ENCODE measurements at regions not wholly inside any gene's neighbourhood (a gene's known extent, or its start where the extent isn't known, plus 50 kb on each side); places are given as distances from the start of the nearest gene placed in this dataset.

GRCh38 chr3:780505-780904 lies 312.3 kb upstream of the CNTN6 start:
- Mint-ChIP-seq H3K9me3 (peaks cover 4% of the 10 kb centered on the region), H3K4me1 (no peaks in the 10 kb centered on the region), H3K27me3 (no peaks in the 10 kb centered on the region), H3K4me3 (no peak overlapping the region), H3K27ac (no peak overlapping the region), H3K36me3 (no peaks in the 10 kb centered on the region)
- no peak for DNase-seq

- H3K4me1 Mint-ChIP-seq = no peaks in the 10 kb centered on the region
- H3K4me3 Mint-ChIP-seq = no peak overlapping the region
- no peak for DNase-seq
- H3K9me3 Mint-ChIP-seq = no peaks in the 10 kb centered on the region
- H3K27ac Mint-ChIP-seq = no peak overlapping the region
- no peaks in the 10 kb centered on the region for H3K36me3 Mint-ChIP-seq
- H3K27me3 Mint-ChIP-seq = no peaks in the 10 kb centered on the region
Measured at GRCh38 chr3:791442-791841, 301.4 kb upstream of the CNTN6 start.

- no peak for DNase-seq
- H3K27me3 Mint-ChIP-seq = no peaks in the 10 kb centered on the region
- H3K4me1 Mint-ChIP-seq = no peaks in the 10 kb centered on the region
- no peak overlapping the region for H3K27ac Mint-ChIP-seq
- H3K9me3 Mint-ChIP-seq = no peaks in the 10 kb centered on the region
- H3K36me3 Mint-ChIP-seq = no peaks in the 10 kb centered on the region
- no peak overlapping the region for H3K4me3 Mint-ChIP-seq
Measured at GRCh38 chr3:792630-793029, 300.2 kb upstream of the CNTN6 start.

- Mint-ChIP-seq H3K27me3 (no peaks in the 10 kb centered on the region), H3K9me3 (no peaks in the 10 kb centered on the region), H3K36me3 (no peaks in the 10 kb centered on the region), H3K4me3 (no peak overlapping the region), H3K4me1 (no peaks in the 10 kb centered on the region), H3K27ac (no peak overlapping the region)
- no peak for DNase-seq
Measured at GRCh38 chr3:804211-804610, 288.6 kb upstream of the CNTN6 start.

GRCh38 chr3:805326-805725 lies 287.5 kb upstream of the CNTN6 start:
- Mint-ChIP-seq H3K27me3 (no peaks in the 10 kb centered on the region), H3K4me3 (no peak overlapping the region), H3K27ac (no peak overlapping the region), H3K9me3 (no peaks in the 10 kb centered on the region), H3K4me1 (no peaks in the 10 kb centered on the region), H3K36me3 (no peaks in the 10 kb centered on the region)
- DNase-seq = no peak

GRCh38 chr3:806006-806405 lies 286.8 kb upstream of the CNTN6 start:
- H3K9me3 Mint-ChIP-seq = no peaks in the 10 kb centered on the region
- no peak overlapping the region for H3K27ac Mint-ChIP-seq
- no peak for DNase-seq
- no peaks in the 10 kb centered on the region for H3K27me3 Mint-ChIP-seq
- H3K36me3 Mint-ChIP-seq = no peaks in the 10 kb centered on the region
- H3K4me1 Mint-ChIP-seq = no peaks in the 10 kb centered on the region
- no peak overlapping the region for H3K4me3 Mint-ChIP-seq

- no peaks in the 10 kb centered on the region for H3K36me3 Mint-ChIP-seq
- H3K27me3 Mint-ChIP-seq = no peaks in the 10 kb centered on the region
- peaks cover 1% of the 10 kb centered on the region for H3K9me3 Mint-ChIP-seq
- DNase-seq = no peak
- H3K4me1 Mint-ChIP-seq = no peaks in the 10 kb centered on the region
- H3K4me3 Mint-ChIP-seq = no peak overlapping the region
- H3K27ac Mint-ChIP-seq = no peak overlapping the region
Measured at GRCh38 chr3:816605-817004, 276.2 kb upstream of the CNTN6 start.

GRCh38 chr3:834679-835078 lies 258.1 kb upstream of the CNTN6 start:
- no peaks in the 10 kb centered on the region for H3K27me3 Mint-ChIP-seq

GRCh38 chr3:835096-835495 lies 257.7 kb upstream of the CNTN6 start:
- no peaks in the 10 kb centered on the region for H3K27me3 Mint-ChIP-seq
- H3K4me3 Mint-ChIP-seq = no peak overlapping the region
- H3K9me3 Mint-ChIP-seq = peaks cover 6% of the 10 kb centered on the region
- H3K27ac Mint-ChIP-seq = no peak overlapping the region
- no peaks in the 10 kb centered on the region for H3K4me1 Mint-ChIP-seq
- no peaks in the 10 kb centered on the region for H3K36me3 Mint-ChIP-seq
- DNase-seq = no peak

More at GRCh38 chr3:834679-835078, 258.1 kb upstream of the CNTN6 start:
- Mint-ChIP-seq H3K36me3 (no peaks in the 10 kb centered on the region), H3K9me3 (peaks cover 7% of the 10 kb centered on the region), H3K4me1 (no peaks in the 10 kb centered on the region), H3K4me3 (no peak overlapping the region), H3K27ac (no peak overlapping the region)
- no peak for DNase-seq

- no peak for DNase-seq
- Mint-ChIP-seq H3K4me1 (no peaks in the 10 kb centered on the region), H3K36me3 (no peaks in the 10 kb centered on the region), H3K27me3 (no peaks in the 10 kb centered on the region), H3K9me3 (no peaks in the 10 kb centered on the region), H3K4me3 (no peak overlapping the region), H3K27ac (no peak overlapping the region)
Measured at GRCh38 chr3:839981-840380, 252.8 kb upstream of the CNTN6 start.

- Mint-ChIP-seq H3K27ac (no peak overlapping the region), H3K9me3 (peaks cover 2% of the 10 kb centered on the region), H3K4me3 (no peak overlapping the region), H3K27me3 (no peaks in the 10 kb centered on the region), H3K4me1 (no peaks in the 10 kb centered on the region), H3K36me3 (no peaks in the 10 kb centered on the region)
- peak; percentile 16 for DNase-seq
Measured at GRCh38 chr3:851098-851790, 241.6 kb upstream of the CNTN6 start.

- H3K9me3 Mint-ChIP-seq = peaks cover 2% of the 10 kb centered on the region
- no peaks in the 10 kb centered on the region for H3K27me3 Mint-ChIP-seq
- no peak for DNase-seq
- no peaks in the 10 kb centered on the region for H3K4me1 Mint-ChIP-seq
- H3K4me3 Mint-ChIP-seq = no peak overlapping the region
- no peak overlapping the region for H3K27ac Mint-ChIP-seq
- H3K36me3 Mint-ChIP-seq = no peaks in the 10 kb centered on the region
Measured at GRCh38 chr3:852033-852432, 240.8 kb upstream of the CNTN6 start.

- DNase-seq = no peak
- Mint-ChIP-seq H3K36me3 (no peaks in the 10 kb centered on the region), H3K4me3 (no peak overlapping the region), H3K27me3 (no peaks in the 10 kb centered on the region), H3K9me3 (no peaks in the 10 kb centered on the region), H3K4me1 (no peaks in the 10 kb centered on the region), H3K27ac (no peak overlapping the region)
Measured at GRCh38 chr3:853489-853888, 239.3 kb upstream of the CNTN6 start.

- Mint-ChIP-seq H3K9me3 (no peaks in the 10 kb centered on the region), H3K4me3 (no peak overlapping the region), H3K36me3 (no peaks in the 10 kb centered on the region), H3K27me3 (no peaks in the 10 kb centered on the region), H3K27ac (no peak overlapping the region), H3K4me1 (no peaks in the 10 kb centered on the region)
- no peak for DNase-seq
Measured at GRCh38 chr3:859135-859534, 233.7 kb upstream of the CNTN6 start.

- no peak overlapping the region for H3K4me3 Mint-ChIP-seq
- no peak for DNase-seq
- peaks cover 2% of the 10 kb centered on the region for H3K9me3 Mint-ChIP-seq
- H3K36me3 Mint-ChIP-seq = no peaks in the 10 kb centered on the region
- no peak overlapping the region for H3K27ac Mint-ChIP-seq
- no peaks in the 10 kb centered on the region for H3K4me1 Mint-ChIP-seq
- no peaks in the 10 kb centered on the region for H3K27me3 Mint-ChIP-seq
Measured at GRCh38 chr3:861721-862120, 231.1 kb upstream of the CNTN6 start.

- DNase-seq = no peak
- no peak overlapping the region for H3K4me3 Mint-ChIP-seq
- no peaks in the 10 kb centered on the region for H3K4me1 Mint-ChIP-seq
- no peak overlapping the region for H3K27ac Mint-ChIP-seq
- no peaks in the 10 kb centered on the region for H3K36me3 Mint-ChIP-seq
- no peaks in the 10 kb centered on the region for H3K27me3 Mint-ChIP-seq
- H3K9me3 Mint-ChIP-seq = peaks cover 1% of the 10 kb centered on the region
Measured at GRCh38 chr3:869269-869668, 223.6 kb upstream of the CNTN6 start.
